Body of pancreas (tissue), 4 donors: ENCODE measurements at regions not wholly inside any gene's neighbourhood (a gene's known extent, or its start where the extent isn't known, plus 50 kb on each side); places are given as distances from the start of the nearest gene placed in this dataset.

ENCODE experiments used
- POLR2A ChIP-seq, 3 donors: fragments of 450-650 bp; IDR thresholded peaks; one replicate each; pipeline ENCODE4 v1.6.1; 2016; ENCODE audit warnings: antibody characterized with exemption in 3 of 3, mild to moderate bottlenecking in 2 of 3
- TF ChIP-seq, protein P1 (sequence below), 7 experiments: fragments of 450-650 bp in 4 of 7; fragments of 200-600 bp in 3 of 7; sonication (generic) in 3 of 7; IDR thresholded peaks; one replicate each; pipeline ENCODE4 v1.5.1; 2016 to 2019; ENCODE audit warnings: antibody characterized with exemption in 7 of 7

DNA sequence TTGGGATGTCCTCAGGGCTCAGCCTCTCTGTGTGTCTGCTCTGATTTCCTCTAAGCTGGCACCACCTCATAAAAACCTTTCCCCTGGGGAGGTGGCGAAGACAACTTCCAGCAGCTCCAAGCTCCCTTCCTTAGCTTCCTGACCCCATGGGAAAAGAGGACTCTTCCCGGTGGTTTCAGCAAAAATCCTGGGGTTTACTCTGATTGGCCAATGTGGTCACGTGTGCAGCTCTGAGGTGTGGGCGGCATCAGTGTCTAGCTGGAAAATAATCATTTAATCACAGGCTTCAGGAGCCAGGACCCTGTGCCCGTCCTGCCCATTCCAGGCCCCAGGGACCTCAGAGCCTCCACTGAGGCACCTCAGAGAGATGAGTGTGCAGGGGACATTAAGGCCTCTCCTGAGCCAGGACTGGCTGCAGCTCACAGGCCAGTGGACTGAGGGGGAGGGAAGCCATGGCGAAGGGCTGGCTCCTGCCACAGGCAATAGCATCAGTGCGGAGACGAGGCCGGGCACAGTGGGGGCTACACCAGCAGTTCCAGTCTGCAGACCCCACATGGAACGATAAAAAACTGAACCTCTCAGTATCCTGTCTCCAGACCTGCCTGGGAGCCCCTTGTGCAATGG is 104.1 kb downstream of the TPRA1 start:
- TF ChIP-seq, protein P1, sequence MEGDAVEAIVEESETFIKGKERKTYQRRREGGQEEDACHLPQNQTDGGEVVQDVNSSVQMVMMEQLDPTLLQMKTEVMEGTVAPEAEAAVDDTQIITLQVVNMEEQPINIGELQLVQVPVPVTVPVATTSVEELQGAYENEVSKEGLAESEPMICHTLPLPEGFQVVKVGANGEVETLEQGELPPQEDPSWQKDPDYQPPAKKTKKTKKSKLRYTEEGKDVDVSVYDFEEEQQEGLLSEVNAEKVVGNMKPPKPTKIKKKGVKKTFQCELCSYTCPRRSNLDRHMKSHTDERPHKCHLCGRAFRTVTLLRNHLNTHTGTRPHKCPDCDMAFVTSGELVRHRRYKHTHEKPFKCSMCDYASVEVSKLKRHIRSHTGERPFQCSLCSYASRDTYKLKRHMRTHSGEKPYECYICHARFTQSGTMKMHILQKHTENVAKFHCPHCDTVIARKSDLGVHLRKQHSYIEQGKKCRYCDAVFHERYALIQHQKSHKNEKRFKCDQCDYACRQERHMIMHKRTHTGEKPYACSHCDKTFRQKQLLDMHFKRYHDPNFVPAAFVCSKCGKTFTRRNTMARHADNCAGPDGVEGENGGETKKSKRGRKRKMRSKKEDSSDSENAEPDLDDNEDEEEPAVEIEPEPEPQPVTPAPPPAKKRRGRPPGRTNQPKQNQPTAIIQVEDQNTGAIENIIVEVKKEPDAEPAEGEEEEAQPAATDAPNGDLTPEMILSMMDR (IDR thresholded peaks at IDR 0.05), result no peak
- TF ChIP-seq POLR2A (IDR thresholded peaks at IDR 0.05), result no peak
